ENCODE measurements at regions not wholly inside any gene's neighbourhood (a gene's known extent, or its start where the extent isn't known, plus 50 kb on each side); places are given as distances from the start of the nearest gene placed in this dataset.

GRCh38 chr15:81811736-81812135 lies 234.1 kb downstream of the MEX3B start:
- TF ChIP-seq POLR2A (IDR thresholded peaks at IDR 0.05; ENCODE audit: low read depth, low read length): no peak
- TF ChIP-seq PAX5 (IDR thresholded peaks at IDR 0.05; ENCODE audit: insufficient read depth, low read length, severe bottlenecking): no peak
- no peak for TF ChIP-seq POLR2AphosphoS5 (IDR thresholded peaks at IDR 0.05; ENCODE audit: low read depth, low read length)
- no peak for TF ChIP-seq TAF1 (IDR thresholded peaks at IDR 0.05; ENCODE audit: low read depth, low read length)

Measured in GM12891 (cell line).